MCF 10A (cell line): ENCODE measurements at regions not wholly inside any gene's neighbourhood (a gene's known extent, or its start where the extent isn't known, plus 50 kb on each side); places are given as distances from the start of the nearest gene placed in this dataset.

Experiments
- BruUV-seq: library from RNA; stranded (reverse); fragments of 400-500 nt; replicated peaks from 2 replicates; lab custom pipeline; 2021; lab: Mats Ljungman, UMichigan
- CTCF ChIA-PET: fragments of 300-600 bp; sonication (Branson Sonifier 250); formaldehyde crosslinking; extraction: SDS; loops from one replicate; lab custom pipeline; 2021; ENCODE audit warnings: antibody characterized with exemption, inconsistent platforms; lab: Yijun Ruan, JAX
- POLR2A ChIA-PET: fragments of 300-600, 350-650 bp; sonication (Branson Sonifier 250); formaldehyde crosslinking; extraction: SDS; loops from one replicate; lab custom pipeline; 2020; ENCODE audit warnings: antibody characterized with exemption, inconsistent platforms; lab: Yijun Ruan, JAX
- DNase-seq: peaks from one replicate; pipeline ENCODE4 v3.0.0-alpha.2; 2018; ENCODE audit not compliant: unreplicated experiment
- H3K27ac Mint-ChIP-seq: one replicate; pipeline ENCODE4 v1.8.0; 2022; ENCODE audit warnings: mild to moderate bottlenecking, low read depth, mixed read lengths; ENCODE audit not compliant: unreplicated experiment
- H3K27me3 Mint-ChIP-seq: one replicate; pipeline ENCODE4 v1.8.0; 2022; ENCODE audit warnings: mixed read lengths; ENCODE audit not compliant: insufficient read depth, unreplicated experiment
- H3K36me3 Mint-ChIP-seq: one replicate; pipeline ENCODE4 v1.8.0; 2022; ENCODE audit warnings: mild to moderate bottlenecking, moderate library complexity, mixed read lengths; ENCODE audit not compliant: insufficient read depth, unreplicated experiment
- H3K4me1 Mint-ChIP-seq: one replicate; pipeline ENCODE4 v1.8.0; 2022; ENCODE audit warnings: mixed read lengths; ENCODE audit not compliant: insufficient read depth, unreplicated experiment
- H3K4me3 Mint-ChIP-seq: one replicate; pipeline ENCODE4 v1.8.0; 2022; ENCODE audit warnings: mild to moderate bottlenecking, moderate library complexity, mixed read lengths; ENCODE audit not compliant: unreplicated experiment
- H3K9me3 Mint-ChIP-seq: one replicate; pipeline ENCODE4 v1.8.0; 2022; ENCODE audit warnings: mixed read lengths; ENCODE audit not compliant: unreplicated experiment
- intact Hi-C: fragments of 100-400 bp; cut with micrococcal nuclease; formaldehyde crosslinking; loops from 2 replicates; pipeline ENCODE4 v1.14.1; 2022
- TF ChIP-seq, protein P1 (sequence below): fragments of 200-600 bp; IDR thresholded peaks from one replicate; pipeline ENCODE4 v1.8.0; 2022; ENCODE audit warnings: antibody characterized with exemption, mild to moderate bottlenecking; ENCODE audit not compliant: unreplicated experiment

DNA sequence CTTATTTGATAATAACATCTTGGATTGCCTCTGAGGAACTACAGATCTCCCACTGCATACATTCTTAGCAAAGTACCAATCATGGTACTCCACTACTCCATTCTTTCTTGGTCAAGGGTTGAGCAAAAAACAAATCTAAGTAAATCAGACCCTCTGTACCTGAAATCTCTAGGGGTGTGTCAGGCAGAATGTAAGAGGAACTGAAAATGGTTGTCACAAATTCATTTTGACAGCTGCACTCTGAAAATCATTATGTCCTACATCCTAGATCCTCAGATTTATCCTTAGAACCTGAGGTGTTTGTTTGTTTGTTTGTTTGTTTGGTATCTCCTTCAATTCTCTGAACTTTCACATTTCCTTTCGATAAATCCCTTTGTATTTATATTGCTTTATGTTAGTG, 433.2 kb upstream of the BTBD3 start:
- Mint-ChIP-seq H3K27ac (no peak overlapping the region), H3K9me3 (no peaks in the 10 kb centered on the region), H3K4me1 (no peaks in the 10 kb centered on the region), H3K4me3 (no peak overlapping the region), H3K36me3 (no peaks in the 10 kb centered on the region), H3K27me3 (no peaks in the 10 kb centered on the region)
- POLR2A ChIA-PET: interaction anchor here (1.0 kb wide), 1 partner anchor 10 kb away, joined by 3 read pairs; no protein-coding TSS in a partner anchor
- no peak for DNase-seq
- TF ChIP-seq, protein P1, sequence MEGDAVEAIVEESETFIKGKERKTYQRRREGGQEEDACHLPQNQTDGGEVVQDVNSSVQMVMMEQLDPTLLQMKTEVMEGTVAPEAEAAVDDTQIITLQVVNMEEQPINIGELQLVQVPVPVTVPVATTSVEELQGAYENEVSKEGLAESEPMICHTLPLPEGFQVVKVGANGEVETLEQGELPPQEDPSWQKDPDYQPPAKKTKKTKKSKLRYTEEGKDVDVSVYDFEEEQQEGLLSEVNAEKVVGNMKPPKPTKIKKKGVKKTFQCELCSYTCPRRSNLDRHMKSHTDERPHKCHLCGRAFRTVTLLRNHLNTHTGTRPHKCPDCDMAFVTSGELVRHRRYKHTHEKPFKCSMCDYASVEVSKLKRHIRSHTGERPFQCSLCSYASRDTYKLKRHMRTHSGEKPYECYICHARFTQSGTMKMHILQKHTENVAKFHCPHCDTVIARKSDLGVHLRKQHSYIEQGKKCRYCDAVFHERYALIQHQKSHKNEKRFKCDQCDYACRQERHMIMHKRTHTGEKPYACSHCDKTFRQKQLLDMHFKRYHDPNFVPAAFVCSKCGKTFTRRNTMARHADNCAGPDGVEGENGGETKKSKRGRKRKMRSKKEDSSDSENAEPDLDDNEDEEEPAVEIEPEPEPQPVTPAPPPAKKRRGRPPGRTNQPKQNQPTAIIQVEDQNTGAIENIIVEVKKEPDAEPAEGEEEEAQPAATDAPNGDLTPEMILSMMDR: no peak
- no TSS peak for BruUV-seq
- CTCF ChIA-PET: interaction anchor here (0.5 kb wide), 1 partner anchor 146 kb away, joined by 3 read pairs; no protein-coding TSS in a partner anchor
- intact Hi-C loops: no loop called here

DNA sequence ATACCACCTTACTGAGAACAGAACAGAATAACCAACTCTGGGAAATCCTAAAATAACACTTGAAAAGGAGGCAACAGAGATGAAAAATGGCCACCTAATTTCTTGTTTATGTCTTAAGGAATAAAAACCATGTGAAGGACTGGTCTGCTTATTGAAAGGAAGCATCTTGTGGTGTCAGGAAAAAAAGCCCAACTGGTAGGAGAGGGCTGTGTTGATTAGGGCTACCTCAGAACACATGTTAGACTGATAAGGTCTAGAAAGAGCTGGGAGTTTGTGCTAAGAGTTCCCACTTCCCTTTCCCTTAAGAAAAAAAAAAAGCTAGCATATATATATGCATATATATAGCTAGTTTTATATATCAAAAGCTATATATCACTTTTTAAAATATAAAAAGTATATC, 425.3 kb upstream of the BTBD3 start:
- Mint-ChIP-seq H3K4me1 (no peaks in the 10 kb centered on the region), H3K4me3 (no peak overlapping the region), H3K27ac (no peak overlapping the region), H3K36me3 (no peaks in the 10 kb centered on the region), H3K27me3 (no peaks in the 10 kb centered on the region), H3K9me3 (no peaks in the 10 kb centered on the region)
- ChIA-PET POLR2A (interaction anchor here (0.6 kb wide), 2 partner anchors 22 to 733 kb away, joined by 3 read pairs; no protein-coding TSS in a partner anchor), CTCF (interaction anchor here (0.6 to 0.7 kb wide), 3 partner anchors 60 to 140 kb away, joined by 3 to 4 read pairs (median 4); no protein-coding TSS in a partner anchor)
- intact Hi-C loops: no loop called here
- no peak for DNase-seq
- TF ChIP-seq, protein P1: no peak
- BruUV-seq: no TSS peak

DNA sequence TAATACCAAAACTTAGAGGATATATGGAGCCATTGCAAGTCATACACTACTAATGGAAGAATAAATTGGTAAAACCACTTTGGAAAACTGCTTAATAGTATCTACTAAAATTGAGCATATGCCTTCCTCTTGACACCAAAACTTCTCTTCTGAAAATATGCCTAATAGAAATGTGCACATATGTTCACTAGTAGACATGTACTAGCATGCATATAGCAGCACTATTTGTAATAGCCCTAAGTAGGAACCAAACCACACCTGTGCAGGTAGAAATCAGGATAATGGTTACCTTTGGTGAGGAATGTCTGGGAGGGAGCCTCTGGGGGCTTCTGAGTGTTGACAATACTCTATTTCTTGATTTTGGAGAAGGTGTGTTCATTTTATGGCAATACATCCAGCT, 424.8 kb upstream of the BTBD3 start:
- H3K9me3 Mint-ChIP-seq: no peaks in the 10 kb centered on the region
- CTCF ChIA-PET: interaction anchor here (0.6 to 0.7 kb wide), 2 partner anchors 61 to 117 kb away, joined by 3 to 4 read pairs; no protein-coding TSS in a partner anchor
- intact Hi-C loops: no loop called here
- H3K4me3 Mint-ChIP-seq: no peak overlapping the region
- no peak for DNase-seq
- H3K27ac Mint-ChIP-seq: no peak overlapping the region
- H3K36me3 Mint-ChIP-seq: no peaks in the 10 kb centered on the region
- TF ChIP-seq, protein P1: no peak
- no TSS peak for BruUV-seq
- H3K27me3 Mint-ChIP-seq: no peaks in the 10 kb centered on the region
- no peaks in the 10 kb centered on the region for H3K4me1 Mint-ChIP-seq
- POLR2A ChIA-PET: interaction anchor here (0.6 kb wide), 2 partner anchors 22 to 734 kb away, joined by 3 read pairs; no protein-coding TSS in a partner anchor

DNA sequence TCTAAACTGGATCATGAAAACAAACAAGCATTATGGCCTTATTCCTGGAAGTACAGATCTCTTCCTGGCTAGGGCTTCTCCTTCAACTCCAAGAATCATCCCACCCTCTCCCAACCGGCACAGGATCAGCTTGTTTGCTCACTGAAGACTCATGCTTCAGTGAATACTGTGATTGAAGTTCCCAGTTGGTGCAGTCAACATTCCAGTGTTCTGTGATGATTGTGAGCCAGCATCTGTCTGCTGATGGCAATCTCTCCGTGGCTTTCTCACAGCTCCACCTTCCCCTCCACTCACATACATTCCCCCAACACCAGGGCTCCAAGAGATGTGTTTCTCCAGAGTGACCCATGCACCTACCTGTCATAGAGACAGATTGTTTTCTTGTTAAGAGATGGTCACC, 421.3 kb upstream of the BTBD3 start:
- POLR2A ChIA-PET: interaction anchor here (1.4 kb wide), 1 partner anchor 13 kb away, joined by 5 read pairs; no protein-coding TSS in a partner anchor
- Mint-ChIP-seq H3K27ac (no peak overlapping the region), H3K4me1 (no peaks in the 10 kb centered on the region), H3K27me3 (no peaks in the 10 kb centered on the region), H3K36me3 (no peaks in the 10 kb centered on the region), H3K4me3 (no peak overlapping the region), H3K9me3 (no peaks in the 10 kb centered on the region)
- intact Hi-C loops: no loop called here
- TF ChIP-seq, protein P1: no peak
- BruUV-seq: no TSS peak
- no peak for DNase-seq
- CTCF ChIA-PET: interaction anchor here (0.8 kb wide), 1 partner anchor 160 kb away, joined by 3 read pairs; no protein-coding TSS in a partner anchor
